ENCODE measurements at regions not wholly inside any gene's neighbourhood (a gene's known extent, or its start where the extent isn't known, plus 50 kb on each side); places are given as distances from the start of the nearest gene placed in this dataset.
"Not testable (repeated sequence)": the region's sequence is repeated elsewhere in the genome, so short reads cannot be mapped to it uniquely, and the experiment has no call there.

DNA sequence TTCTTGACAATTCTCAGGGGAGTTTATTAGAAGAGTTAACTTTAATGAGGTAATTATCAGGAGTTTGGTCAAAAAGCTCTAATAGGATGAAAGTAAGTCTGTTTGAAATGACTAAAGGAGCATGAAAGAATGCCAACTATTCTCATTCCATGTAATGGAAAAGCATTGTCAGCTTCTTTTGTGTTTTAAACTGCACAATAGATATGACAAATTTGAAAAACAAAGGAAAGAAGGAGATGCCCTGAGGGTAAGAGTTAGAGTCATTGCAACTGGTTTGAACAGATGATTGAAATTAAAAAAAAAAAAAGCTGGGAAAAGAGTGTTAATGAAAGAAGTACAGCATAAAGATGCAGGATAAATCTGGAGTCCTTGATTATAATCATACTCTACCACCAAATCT is 296.8 kb upstream of the FOLH1 start:
- Histone ChIP-seq H3K9me3 (no peaks in the 10 kb centered on the region), H3K36me3 (replicated peaks in 1 of 2; ENCODE audit: control insufficient read depth in 1 of 2, insufficient read depth in 2 of 2, low read length in 1 of 2) (no peaks in the 10 kb centered on the region), H3K79me2 (ENCODE audit: insufficient read depth) (no peaks in the 10 kb centered on the region), H3F3A (replicated peaks; ENCODE audit: insufficient read depth) (no peaks in the 10 kb centered on the region), H3K4me2 (no peak overlapping the region), H3K27ac (ENCODE audit: low read depth in 2 of 2, low read length in 1 of 2) (no peak overlapping the region), H3K27me3 (ENCODE audit: insufficient read depth) (no peaks in the 10 kb centered on the region), H3K4me1 (ENCODE audit: control insufficient read depth in 1 of 2, insufficient read depth in 2 of 2, low read depth in 1 of 2, low read length in 1 of 2) (no peaks in the 10 kb centered on the region), H2AFZ (ENCODE audit: low read depth) (no peak overlapping the region), H4K20me1 (ENCODE audit: insufficient read depth) (no peaks in the 10 kb centered on the region), H3K9ac (no peak overlapping the region), H3K9me2 (no peaks in the 10 kb centered on the region), H3K4me3 (ENCODE audit: low read depth in 2 of 2, low read length in 1 of 2) (no peak overlapping the region)
- ChIA-PET POLR2A (no interaction called here), CTCF (no interaction called here)
- DNase-seq: no peak
- no peak for TF ChIP-seq SMC3 (IDR thresholded peaks at IDR 0.05; ENCODE audit: low read depth, low read length)
- no peak for TF ChIP-seq GABPA (IDR thresholded peaks at IDR 0.05; ENCODE audit: low read depth)
- no peak for TF ChIP-seq EZH2phosphoT487 (IDR thresholded peaks at IDR 0.05; ENCODE audit: borderline replicate concordance, low read depth)
- TF ChIP-seq YY1 (IDR thresholded peaks at IDR 0.05; ENCODE audit: low read depth): no peak

- H3K9me3 ChIP-seq; H3K9me2 ChIP-seq; H3K79me2 ChIP-seq (ENCODE audit: insufficient read depth); H3K27me3 ChIP-seq (ENCODE audit: insufficient read depth); H3F3A ChIP-seq (replicated peaks; ENCODE audit: insufficient read depth); POLR2A ChIA-PET; CTCF ChIA-PET; H3K4me2 ChIP-seq; H3K9ac ChIP-seq; H3K27ac ChIP-seq (ENCODE audit: low read depth in 2 of 2, low read length in 1 of 2); H3K36me3 ChIP-seq (replicated peaks in 1 of 2; ENCODE audit: control insufficient read depth in 1 of 2, insufficient read depth in 2 of 2, low read length in 1 of 2); H4K20me1 ChIP-seq (ENCODE audit: insufficient read depth); H3K4me3 ChIP-seq (ENCODE audit: low read depth in 2 of 2, low read length in 1 of 2); H2AFZ ChIP-seq (ENCODE audit: low read depth); H3K4me1 ChIP-seq (ENCODE audit: control insufficient read depth in 1 of 2, insufficient read depth in 2 of 2, low read depth in 1 of 2, low read length in 1 of 2): not testable (repeated sequence)
- TF ChIP-seq, protein P1, sequence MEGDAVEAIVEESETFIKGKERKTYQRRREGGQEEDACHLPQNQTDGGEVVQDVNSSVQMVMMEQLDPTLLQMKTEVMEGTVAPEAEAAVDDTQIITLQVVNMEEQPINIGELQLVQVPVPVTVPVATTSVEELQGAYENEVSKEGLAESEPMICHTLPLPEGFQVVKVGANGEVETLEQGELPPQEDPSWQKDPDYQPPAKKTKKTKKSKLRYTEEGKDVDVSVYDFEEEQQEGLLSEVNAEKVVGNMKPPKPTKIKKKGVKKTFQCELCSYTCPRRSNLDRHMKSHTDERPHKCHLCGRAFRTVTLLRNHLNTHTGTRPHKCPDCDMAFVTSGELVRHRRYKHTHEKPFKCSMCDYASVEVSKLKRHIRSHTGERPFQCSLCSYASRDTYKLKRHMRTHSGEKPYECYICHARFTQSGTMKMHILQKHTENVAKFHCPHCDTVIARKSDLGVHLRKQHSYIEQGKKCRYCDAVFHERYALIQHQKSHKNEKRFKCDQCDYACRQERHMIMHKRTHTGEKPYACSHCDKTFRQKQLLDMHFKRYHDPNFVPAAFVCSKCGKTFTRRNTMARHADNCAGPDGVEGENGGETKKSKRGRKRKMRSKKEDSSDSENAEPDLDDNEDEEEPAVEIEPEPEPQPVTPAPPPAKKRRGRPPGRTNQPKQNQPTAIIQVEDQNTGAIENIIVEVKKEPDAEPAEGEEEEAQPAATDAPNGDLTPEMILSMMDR (IDR thresholded peaks at IDR 0.05): peak; percentile 68
- TF ChIP-seq RAD21 (IDR thresholded peaks at IDR 0.05; ENCODE audit: low read length) (peak; percentile 64), SMC3 (IDR thresholded peaks at IDR 0.05; ENCODE audit: low read depth, low read length) (peak; percentile 53)
- 0% methylated on average over 1 of the region's 1 CpG for WGBS (ENCODE audit: low lambda C conversion rate)
- DNase-seq: peak; percentile 0
Measured at GRCh38 chr11:49526240-49526829, 317.9 kb upstream of the FOLH1 start.

GRCh38 chr11:49533204-49533603 is 324.8 kb upstream of the FOLH1 start:
- ChIA-PET CTCF (no interaction called here), POLR2A (no interaction called here)
- no peak for DNase-seq
- H3K9ac ChIP-seq: no peak overlapping the region
- H3K36me3 ChIP-seq (replicated peaks in 1 of 2; ENCODE audit: control insufficient read depth in 1 of 2, insufficient read depth in 2 of 2, low read length in 1 of 2): no peaks in the 10 kb centered on the region
- no peak overlapping the region for H3K27ac ChIP-seq (ENCODE audit: low read depth in 2 of 2, low read length in 1 of 2)
- no peak overlapping the region for H3K4me2 ChIP-seq
- H3K27me3 ChIP-seq (ENCODE audit: insufficient read depth): no peaks in the 10 kb centered on the region
- H3K4me3 ChIP-seq (ENCODE audit: low read depth in 2 of 2, low read length in 1 of 2): no peak overlapping the region
- no peaks in the 10 kb centered on the region for H3K4me1 ChIP-seq (ENCODE audit: control insufficient read depth in 1 of 2, insufficient read depth in 2 of 2, low read depth in 1 of 2, low read length in 1 of 2)
- TF ChIP-seq USF1 (IDR thresholded peaks at IDR 0.05; ENCODE audit: borderline replicate concordance, low read depth) (no peak), TEAD4 (IDR thresholded peaks at IDR 0.05; ENCODE audit: borderline replicate concordance, insufficient read depth) (no peak), RCOR1 (IDR thresholded peaks at IDR 0.05; ENCODE audit: low read length) (no peak)
- TF ChIP-seq, protein P1 (IDR thresholded peaks at IDR 0.05): no peak
- H2AFZ ChIP-seq (ENCODE audit: low read depth): no peak overlapping the region
- H3K79me2 ChIP-seq (ENCODE audit: insufficient read depth): no peaks in the 10 kb centered on the region
- no peaks in the 10 kb centered on the region for H3F3A ChIP-seq (replicated peaks; ENCODE audit: insufficient read depth)
- H4K20me1 ChIP-seq (ENCODE audit: insufficient read depth): no peaks in the 10 kb centered on the region
- no peaks in the 10 kb centered on the region for H3K9me3 ChIP-seq
- H3K9me2 ChIP-seq: no peaks in the 10 kb centered on the region

GRCh38 chr11:49538927-49539326 is 330.5 kb upstream of the FOLH1 start:
- H3K27ac ChIP-seq (ENCODE audit: low read depth in 2 of 2, low read length in 1 of 2); H3F3A ChIP-seq (replicated peaks; ENCODE audit: insufficient read depth); H3K9me2 ChIP-seq; H3K9ac ChIP-seq; H3K9me3 ChIP-seq; DNase-seq; H3K4me1 ChIP-seq (ENCODE audit: control insufficient read depth in 1 of 2, insufficient read depth in 2 of 2, low read depth in 1 of 2, low read length in 1 of 2); H3K36me3 ChIP-seq (replicated peaks in 1 of 2; ENCODE audit: control insufficient read depth in 1 of 2, insufficient read depth in 2 of 2, low read length in 1 of 2); H3K4me3 ChIP-seq (ENCODE audit: low read depth in 2 of 2, low read length in 1 of 2); H3K27me3 ChIP-seq (ENCODE audit: insufficient read depth); H3K79me2 ChIP-seq (ENCODE audit: insufficient read depth); POLR2A ChIA-PET; H3K4me2 ChIP-seq; H2AFZ ChIP-seq (ENCODE audit: low read depth); H4K20me1 ChIP-seq (ENCODE audit: insufficient read depth): not testable (repeated sequence)
- 2% methylated on average over 4 of the region's 4 CpGs for WGBS (ENCODE audit: low lambda C conversion rate)
- CTCF ChIA-PET: interaction anchor here (0.6 kb wide), 1 partner anchor 1427 kb away, joined by 4 read pairs; no protein-coding TSS in a partner anchor

All from SK-N-SH (cell line).